HG03565 (cell line): ENCODE measurements at regions not wholly inside any gene's neighbourhood (a gene's known extent, or its start where the extent isn't known, plus 50 kb on each side); places are given as distances from the start of the nearest gene placed in this dataset.

Experiments used
- ATAC-seq: cut with Tn5 transposase; IDR thresholded peaks from one replicate; pipeline ENCODE4 v1.9.1; 2021; ENCODE audit warnings: mild to moderate bottlenecking, moderate library complexity; ENCODE audit not compliant: unreplicated experiment

DNA sequence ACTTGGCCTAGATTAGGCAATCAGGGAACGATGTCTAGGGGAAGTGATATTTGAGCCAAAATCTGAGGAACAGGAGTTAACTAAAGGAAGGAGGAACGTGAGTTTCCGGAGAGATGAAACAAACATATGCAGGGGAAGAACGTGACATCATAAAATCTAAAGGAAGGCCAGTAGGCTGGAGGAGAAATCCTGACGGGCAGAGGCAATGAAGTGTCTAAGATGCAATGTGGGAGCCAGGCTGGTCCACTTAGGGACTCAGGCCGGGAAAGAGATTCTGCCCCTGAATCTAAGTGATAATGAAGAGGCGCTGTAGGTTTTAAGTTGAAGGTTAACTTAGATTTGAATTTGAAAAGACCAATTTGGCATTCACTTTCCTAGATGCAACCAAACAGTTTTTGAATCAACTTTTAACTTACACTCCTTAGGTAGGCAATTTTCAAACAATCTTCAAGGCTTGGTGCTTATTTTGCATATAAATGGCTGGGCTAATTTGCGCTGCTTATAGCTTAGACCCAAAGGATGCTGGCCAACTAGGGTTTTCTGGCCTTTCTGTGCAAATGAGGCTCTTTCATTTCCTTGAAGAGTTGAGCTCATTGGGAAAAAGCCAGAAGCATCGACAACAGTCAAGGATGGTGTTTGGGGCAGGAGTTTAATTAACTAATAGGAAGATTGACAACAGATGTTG, 221.7 kb downstream of the SOX11 start:
- ATAC-seq = no peak

DNA sequence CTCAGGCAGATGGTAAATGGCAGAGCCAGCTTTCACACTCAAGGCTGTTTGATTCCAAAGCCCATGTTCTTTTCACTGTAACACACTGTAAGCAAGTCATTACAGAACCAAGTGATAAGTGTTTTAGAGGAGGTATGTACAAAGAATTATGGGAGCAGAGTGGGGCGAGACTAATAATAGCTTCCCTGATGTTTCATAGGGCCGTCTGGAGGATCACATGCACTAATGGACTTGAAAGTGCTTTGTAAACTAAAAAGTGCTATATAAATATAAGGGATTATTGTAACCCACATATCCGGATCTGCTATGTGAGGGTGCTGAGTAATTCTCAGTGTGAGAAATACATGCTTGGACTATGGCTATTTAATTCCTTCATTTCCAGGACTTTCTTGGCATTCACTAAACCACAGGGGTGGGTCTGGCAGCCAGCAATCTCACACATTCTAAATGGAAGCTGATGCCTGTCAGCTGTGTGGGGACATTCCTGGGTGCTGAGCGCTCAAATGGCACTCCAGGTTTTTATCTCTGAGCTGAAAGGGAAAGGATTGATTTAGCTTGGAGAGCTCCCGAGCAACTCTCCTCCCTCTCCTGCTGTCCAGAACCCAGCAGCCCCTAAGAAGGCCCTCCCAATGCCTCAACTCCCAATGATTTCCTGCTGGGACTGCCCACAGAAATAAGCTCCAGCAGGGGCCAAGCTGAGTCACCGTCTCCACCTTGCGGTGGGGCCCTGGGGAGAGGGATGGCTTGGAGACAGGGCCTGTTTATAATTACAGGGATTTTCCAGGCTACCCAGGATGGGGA, 222.8 kb downstream of the SOX11 start:
- ATAC-seq = no peak

DNA sequence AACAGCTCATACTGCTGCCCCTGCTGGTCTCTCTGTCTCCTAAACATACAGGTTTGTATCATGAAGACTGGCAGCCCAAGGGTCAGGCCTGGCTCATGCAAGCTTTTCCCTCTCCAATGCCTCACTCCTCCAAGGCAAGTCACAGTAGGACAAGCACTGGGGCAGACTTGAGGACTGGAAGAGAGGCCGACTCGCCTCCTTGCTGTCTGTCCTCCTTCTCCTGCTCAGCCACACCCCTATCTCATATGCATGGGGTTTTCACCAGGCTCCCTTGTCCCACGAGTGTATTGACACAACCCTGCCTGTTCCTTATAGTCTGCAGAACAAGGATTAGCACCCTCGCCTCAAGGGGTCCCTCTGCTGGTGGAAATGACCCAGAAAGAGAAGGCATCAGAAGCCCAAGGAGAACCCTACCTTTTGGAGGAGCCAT, 223.7 kb downstream of the SOX11 start:
- no peak for ATAC-seq

DNA sequence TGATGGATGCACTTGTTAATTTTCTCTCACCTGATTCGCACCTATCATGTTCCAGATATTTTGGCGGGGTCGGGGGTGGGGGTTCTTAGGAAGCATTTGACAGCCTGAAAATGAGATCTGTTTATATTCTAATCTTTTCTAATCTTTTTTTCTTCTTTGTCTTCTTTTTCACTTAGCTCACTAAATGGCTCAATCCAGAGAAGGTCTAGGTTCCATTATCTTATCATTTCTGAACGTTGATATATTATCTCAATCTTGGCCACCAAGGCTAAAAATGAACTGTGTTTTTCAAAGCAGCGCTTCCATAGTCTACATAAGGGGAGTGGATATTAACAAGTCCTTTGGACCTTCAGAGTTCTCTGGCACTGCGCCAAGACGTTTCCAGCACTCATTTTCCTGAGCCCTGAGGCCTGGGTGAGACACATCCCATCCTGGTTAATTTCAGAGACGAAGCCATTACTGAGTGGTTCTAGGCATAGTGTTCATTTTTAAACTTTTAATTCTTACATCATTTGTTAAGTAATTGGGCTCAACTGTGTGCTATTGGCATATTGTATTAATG, 229.0 kb downstream of the SOX11 start:
- ATAC-seq = no peak

DNA sequence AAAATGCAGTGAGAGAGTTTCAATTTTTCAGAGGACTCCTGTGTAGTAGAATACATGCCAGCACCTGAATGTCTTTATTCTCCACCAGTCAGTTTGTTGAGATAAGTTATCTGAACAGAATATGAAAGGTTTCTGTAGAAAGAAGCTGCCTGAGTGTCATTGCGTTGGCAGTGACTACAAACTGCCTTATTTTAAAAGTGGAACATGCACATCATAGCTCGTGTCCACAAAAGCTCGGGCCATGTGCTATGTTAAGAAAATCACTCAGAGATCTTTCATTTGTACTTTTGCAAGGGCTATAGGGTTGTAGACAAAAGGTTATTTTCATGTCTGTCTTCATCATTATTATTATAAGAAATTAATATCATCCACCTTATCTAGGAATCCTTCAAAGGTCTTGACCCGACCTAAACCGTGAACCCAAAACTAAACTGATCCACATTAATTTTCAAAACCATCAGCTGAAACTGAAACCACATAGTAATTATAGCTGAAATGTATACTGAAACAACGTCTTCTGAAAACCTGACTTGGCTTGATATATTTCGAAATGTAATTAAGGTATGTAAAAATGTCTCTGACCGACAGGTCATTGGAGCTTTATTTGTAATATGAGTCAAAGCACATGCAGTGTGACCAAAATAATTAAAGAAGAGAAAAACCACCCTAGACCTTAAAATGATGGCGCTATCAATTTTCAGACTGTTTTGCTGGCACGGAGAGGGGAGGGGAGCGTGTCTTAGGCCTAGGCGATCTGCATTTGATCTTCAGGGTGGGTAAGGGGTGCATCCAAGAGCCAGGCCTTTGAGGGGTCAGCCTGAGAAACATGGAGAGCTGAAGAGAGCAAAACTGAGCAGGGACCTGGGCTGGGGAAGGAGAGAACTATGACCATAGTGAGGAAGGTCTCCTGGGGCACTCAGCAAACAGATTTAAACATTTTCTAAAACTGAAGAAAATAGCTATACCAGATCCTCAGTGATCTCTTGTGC, 232.1 kb downstream of the SOX11 start:
- no peak for ATAC-seq

DNA sequence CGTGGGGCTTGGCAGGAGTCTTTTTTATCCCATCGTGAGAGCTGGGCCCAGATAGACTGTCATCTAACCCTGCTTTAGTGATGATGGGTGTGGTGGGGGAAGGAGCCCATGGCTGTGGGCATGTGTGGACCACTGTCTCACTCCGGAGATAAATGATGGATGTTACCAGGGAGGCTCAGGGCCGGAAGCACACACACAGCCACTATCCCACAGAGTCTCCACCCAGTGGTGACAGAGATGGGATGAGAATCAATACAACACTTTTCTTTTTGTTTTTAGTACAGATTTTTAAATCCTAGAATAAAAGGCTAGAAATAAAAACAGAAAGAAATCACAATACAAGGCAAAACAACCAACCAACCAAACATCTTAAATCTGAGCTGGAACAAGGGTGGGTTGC, 233.4 kb downstream of the SOX11 start:
- ATAC-seq = no peak

DNA sequence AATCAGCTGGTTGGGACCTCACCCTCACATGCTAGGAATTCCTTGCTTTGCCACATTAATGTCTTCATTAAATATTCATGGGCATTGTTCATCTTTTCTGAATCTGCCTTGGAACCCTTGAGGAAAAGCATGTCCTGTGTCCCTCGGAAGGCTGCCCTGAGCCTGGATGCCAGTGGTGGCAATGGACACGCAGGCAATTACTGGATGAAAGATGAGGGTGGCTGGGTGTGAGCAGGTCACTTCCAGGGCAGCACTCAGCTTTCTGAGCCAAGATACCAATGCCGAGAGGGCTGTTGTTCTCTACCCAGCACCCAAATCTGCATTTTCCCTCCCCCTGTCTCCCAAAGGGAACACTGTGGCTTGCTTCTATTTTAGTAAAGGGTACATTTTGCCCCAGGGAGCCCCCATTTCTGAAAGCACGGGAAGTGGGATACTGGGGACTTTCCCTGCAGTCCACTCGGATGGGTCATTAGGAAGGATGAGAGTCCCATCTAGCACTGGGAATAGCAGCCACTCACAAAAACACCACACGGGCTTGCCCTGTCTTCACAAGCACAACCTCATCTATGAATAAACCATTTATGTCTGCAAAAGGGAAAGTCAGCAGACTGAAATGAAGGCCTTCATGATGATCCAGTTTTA, 234.8 kb downstream of the SOX11 start:
- no peak for ATAC-seq

DNA sequence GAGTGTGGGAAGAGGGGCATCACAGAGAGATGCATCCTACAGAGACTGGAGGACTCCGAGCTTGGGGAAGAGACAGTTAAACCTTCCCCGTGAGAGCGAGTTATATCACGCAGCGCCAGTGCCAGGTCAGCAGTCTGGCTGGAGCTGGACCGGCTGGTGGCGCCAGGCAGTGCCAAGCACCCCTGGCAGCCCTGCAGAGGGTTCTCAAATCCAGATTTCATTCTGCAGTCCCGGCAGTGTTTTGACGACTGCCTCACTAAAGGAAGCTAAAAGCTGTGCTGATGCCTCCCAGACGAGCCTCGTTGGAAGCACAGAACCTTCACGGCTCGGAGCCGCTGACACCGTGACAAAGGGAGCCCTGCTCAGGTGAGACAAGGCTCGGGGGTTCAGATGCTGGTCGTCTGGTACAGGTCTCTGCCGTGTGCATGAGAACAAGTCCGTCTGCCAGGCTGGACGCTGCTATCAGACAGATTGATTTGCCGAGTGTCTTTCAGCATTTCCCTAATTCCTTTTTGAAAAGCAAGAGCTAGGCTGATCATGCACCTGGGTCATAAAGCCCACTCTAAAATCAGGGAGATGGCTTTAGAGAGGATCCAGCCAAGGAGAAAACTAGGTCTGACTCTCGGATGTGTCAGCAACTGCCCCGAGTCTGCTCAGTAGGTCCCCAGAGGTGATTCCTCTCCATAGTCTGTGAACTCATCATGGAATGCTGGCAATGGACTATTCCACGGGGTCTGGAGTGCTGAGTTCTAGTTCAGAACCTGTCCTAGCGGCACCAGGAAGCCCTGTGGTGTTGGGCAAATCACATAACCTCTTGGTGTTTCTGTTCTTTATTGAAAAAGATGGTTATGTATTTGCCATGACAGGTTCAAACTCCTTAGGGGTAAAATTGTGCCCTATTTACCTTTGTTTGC, 240.6 kb downstream of the SOX11 start:
- no peak for ATAC-seq

DNA sequence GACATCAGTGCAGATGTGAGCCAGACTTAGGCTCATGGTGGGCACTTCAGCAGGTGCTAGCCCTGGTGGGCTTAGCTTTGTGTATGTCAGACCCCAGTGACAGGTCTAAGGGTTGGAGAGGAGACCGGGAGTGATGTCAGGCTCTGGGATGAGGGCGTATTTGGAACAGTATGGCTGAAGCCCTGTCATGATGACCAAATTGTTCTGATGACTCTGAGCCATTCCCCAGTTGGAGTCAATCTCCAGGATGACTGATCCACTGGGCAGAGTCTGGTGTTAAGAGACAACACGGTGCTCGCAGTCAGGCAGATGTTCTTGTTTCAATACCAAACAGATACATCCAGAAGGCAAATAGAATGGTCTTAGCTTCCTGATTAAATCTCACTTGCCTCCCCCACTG, 241.5 kb downstream of the SOX11 start:
- no peak for ATAC-seq

DNA sequence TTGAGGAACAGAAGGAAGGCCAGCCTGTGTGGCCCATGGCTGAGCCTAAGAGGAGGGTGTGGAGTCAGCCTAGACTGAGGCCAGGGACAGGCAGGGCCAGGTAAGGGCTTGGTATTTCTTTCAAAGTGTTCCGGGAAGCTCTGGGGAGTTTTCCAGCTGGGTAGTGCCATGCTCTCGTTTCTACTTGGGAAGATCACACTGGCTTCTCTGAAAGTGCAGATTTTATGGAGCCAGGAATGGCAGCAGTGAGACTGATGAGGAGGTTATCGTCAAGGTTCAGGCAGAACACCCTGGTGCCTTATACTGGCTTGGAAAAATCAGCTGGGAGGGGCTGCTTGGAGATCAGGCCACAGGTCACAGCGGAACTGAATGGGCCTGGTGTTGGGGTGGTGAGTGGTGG, 245.1 kb downstream of the SOX11 start:
- no peak for ATAC-seq

DNA sequence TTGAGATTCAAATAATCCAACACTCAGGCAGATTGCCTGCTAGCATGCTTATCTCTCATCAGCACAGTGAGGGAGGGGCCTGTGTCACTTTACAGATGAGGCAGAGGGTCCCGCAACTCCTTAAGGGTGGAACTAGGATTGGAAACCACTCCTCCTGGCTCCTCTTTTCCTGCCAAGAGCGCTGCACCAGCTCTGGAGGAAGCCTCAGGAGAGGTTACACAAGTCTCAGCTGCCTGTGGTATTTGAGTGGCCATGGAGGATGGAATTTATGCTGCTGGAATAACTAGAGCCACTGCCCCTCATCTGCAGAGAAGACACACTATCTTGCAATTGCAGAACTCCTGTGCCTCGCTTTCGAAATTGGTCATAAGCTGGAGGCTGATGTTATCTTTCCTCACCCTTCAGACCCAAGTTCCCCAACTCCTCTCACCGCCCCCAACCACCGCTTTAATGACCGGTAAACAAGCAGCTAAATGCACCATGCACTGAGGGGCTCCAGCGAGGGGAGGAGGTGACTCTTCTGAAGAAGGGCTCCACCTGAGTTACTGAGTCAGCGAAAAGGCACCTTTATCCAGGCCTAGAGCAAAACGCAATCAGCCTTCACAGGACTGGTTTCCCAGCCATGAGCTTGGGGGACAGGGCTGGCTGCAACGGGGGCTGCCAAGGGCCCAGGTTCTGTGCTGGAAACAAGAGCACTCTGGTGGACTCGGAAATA, 245.8 kb downstream of the SOX11 start:
- ATAC-seq = no peak

DNA sequence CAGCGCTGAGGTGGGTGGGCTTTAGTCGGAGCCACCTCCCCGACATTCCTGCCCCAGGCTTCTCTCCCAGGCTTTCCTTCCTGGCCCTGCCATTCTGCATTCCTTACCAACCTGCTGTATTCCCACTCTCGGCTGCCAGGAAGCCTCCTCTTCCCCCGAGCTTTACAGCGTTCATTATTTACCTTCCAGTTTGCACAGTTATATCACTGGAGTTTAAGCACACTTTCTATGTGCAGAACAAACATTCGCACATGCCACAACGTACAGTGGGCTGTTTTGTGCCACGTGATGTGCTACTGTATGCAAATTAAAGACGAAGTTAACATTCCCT, 246.3 kb downstream of the SOX11 start:
- no peak for ATAC-seq

DNA sequence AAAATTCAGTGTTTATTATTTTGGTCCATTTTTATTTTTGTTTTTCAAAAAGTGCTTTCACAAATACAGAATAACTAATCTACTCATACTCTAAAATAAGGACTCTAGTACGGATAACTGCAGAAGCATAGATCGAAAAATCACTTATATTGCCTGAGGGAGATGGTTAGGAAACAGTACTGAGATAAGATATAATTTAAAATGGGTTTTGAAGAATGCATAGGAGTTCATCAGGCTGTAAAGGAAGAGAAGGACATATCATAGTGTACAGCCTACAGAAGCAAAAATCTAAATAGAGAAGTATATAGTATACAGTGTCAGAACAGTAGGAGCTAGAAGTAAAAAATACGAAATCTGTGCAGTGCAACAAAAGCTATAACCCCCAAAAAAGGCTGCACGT, 247.4 kb downstream of the SOX11 start:
- ATAC-seq = no peak

DNA sequence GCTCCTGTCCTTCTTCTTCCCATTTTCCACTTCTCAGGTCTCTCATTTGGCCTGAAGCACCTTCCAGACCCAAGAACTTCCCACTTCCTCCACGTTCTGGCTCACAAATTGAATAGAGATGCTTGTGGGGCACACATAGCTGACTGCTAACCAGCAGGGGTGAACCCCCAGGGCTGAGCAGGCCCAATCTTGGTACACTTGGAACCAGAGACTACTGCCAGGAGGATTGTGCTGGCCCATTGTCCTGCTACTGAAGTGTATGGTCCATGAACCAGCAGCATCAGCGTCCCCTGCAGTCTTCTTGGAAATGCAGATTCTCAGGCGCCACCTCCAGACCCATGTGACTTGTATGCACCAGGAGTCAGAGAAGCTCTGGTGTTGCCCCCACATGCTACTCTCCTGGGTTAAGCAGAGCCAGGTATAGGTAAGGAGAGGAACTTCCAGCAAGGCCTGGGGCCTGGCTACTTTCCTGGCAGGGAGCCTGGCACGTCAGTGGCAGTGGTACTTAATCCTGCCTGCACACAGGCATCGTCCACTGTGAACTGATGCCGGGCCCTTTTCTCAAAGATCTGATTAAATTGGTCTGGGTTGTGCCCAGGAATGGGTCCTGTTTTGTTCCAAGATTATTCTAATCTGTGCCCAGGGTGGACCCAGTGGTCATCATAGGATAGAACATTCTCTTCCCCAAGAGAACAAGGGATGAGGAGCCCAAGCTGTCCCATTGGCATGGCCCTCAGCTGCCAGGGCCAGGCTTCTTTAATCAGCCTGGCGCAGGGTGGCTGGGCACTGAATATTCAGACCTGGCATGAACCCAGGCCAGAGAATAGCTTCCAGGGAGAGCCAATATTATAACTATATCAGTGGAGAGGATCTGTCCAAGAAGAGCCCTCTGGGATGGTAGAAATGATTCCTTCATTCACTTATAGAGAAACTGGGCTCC, 248.7 kb downstream of the SOX11 start:
- ATAC-seq = no peak

DNA sequence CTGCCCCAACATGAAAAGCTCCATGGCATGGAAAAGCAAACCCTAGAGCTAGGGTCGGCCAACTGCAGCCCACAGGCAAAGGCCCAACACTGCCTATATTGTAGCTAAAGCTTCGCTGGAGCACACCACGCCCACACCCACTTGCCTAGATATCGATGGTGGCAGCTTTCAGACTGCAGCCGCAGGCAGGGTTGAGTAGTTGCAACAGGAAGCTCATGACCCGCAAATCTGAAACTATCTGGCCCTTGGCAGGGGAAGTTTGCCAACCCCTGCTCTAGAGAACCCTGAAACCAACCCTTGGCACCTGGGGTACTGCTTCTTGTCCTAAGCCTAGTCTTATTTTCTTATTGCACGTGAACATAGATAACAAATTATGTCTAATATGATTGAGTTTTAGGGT, 250.0 kb downstream of the SOX11 start:
- ATAC-seq = no peak

DNA sequence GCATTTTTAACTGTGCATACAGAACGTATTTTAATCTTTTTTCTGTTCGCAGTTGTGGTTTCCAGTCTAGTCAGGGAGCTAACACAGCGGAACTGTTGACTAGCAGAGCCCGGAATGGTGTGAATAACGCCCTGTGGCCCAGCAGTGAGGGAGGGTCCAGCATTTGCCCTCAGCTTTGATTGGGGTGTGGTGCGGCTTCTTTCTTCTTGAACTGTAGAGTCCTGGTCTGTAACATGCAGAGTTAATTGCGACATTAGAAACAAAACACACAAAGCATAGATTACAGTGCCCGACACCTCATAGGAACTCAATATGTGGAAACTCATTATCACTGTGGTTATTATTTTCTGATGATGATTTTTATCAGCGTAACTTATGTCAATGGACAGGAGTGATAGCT, 253.6 kb downstream of the SOX11 start:
- no peak for ATAC-seq

DNA sequence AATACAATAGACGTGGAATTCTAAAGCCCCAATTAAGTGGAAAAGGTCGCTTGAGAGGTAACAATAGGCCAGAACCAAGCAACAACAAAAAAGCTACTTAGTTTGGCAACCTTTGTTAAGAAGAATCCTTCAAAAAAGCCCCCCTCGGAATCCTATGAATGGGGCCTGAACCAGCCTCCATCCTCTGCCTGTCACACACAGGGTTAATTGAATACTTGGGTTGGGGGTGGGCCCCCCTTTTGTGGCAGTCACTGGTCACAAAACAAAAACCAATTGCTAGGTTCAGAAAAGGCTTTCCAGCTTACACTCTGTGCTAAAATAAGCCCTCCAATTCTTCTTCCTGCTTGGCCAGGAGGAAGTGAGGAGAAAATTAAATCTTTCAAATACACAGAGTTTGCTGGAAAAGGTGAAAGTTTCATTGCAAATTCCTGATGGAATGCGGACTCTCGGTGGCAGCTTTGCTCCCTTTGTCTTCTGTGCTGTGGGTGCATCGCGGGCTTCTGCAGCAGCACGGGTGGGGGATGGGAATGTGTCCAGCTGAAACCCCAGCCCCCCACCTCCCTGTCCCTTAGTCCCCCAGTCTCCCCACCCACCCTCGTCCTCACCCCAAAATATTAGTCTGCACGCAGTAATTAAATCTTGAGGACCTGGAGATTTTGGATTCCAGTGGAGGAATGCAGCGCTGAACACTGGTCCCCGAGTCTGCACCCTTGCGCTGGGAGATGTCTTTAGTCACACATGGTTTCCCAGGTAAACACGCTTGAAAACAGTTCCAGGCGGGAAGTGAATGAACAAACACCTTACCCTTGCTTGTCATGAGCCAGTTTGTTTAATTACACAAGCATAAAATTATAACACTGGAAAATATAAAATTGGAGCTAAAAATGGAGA, 254.3 kb downstream of the SOX11 start:
- ATAC-seq = no peak
